ENCODE measurements at regions not wholly inside any gene's neighbourhood (a gene's known extent, or its start where the extent isn't known, plus 50 kb on each side); places are given as distances from the start of the nearest gene placed in this dataset.

DNA sequence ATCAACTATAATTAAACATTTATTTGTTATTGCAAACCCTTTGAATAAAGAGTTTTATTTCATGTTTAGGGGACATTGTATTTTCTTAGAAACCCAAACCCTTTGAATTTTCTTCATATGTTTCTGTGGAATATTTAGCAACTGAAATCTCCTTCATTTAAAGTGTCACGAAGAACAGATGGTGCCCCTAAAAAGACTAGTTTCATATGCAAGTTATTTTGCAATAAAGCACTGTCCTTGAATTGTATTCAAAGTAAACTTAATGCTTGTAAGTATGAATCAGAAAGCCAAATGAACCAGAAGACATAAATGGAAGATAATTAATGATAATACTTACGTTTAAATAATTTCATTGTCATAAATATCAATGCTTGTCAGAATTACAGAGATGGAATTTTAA is 151.9 kb upstream of the CWC22 start:
- TF ChIP-seq CTCF (IDR thresholded peaks at IDR 0.05; ENCODE audit: insufficient read depth, low read length, poor library complexity, severe bottlenecking) (no peak), EZH2phosphoT487 (conservative IDR thresholded peaks at IDR 0.05; ENCODE audit: low read length) (no peak)
- no peak overlapping the region for H3K9ac ChIP-seq (ENCODE audit: low read length)
- no peaks in the 10 kb centered on the region for H3K79me2 ChIP-seq (ENCODE audit: insufficient read depth, low read length)
- H3F3A ChIP-seq (ENCODE audit: insufficient read depth) = no peaks in the 10 kb centered on the region
- no peaks in the 10 kb centered on the region for H3K9me2 ChIP-seq (replicated peaks; ENCODE audit: insufficient read depth, low read length)
- no peaks in the 10 kb centered on the region for H3K9me3 ChIP-seq (ENCODE audit: insufficient read depth, low read length)
- H3K4me2 ChIP-seq (ENCODE audit: low read depth, low read length, poor library complexity, severe bottlenecking) = no peak overlapping the region
- no peaks in the 10 kb centered on the region for H3K36me3 ChIP-seq (ENCODE audit: low read length)
- no peaks in the 10 kb centered on the region for H3K27me3 ChIP-seq (ENCODE audit: low read length)
- H4K20me1 ChIP-seq (ENCODE audit: low read depth, low read length) = no peaks in the 10 kb centered on the region
- no peak overlapping the region for H2AFZ ChIP-seq (ENCODE audit: low read depth, low read length, severe bottlenecking)
- no peak overlapping the region for H3K4me3 ChIP-seq (ENCODE audit: insufficient read depth, low read length, poor library complexity, severe bottlenecking)
- H3K27ac ChIP-seq (ENCODE audit: low read depth, low read length) = no peak overlapping the region

GRCh38 chr2:180156651-180157050 is 149.6 kb upstream of the CWC22 start:
- no peak overlapping the region for H2AFZ ChIP-seq (ENCODE audit: low read depth, low read length, severe bottlenecking)
- H3K9me3 ChIP-seq (ENCODE audit: insufficient read depth, low read length) = no peaks in the 10 kb centered on the region
- H3K27ac ChIP-seq (ENCODE audit: low read depth, low read length) = no peak overlapping the region
- no peaks in the 10 kb centered on the region for H3K27me3 ChIP-seq (ENCODE audit: low read length)
- no peak overlapping the region for H3K4me3 ChIP-seq (ENCODE audit: insufficient read depth, low read length, poor library complexity, severe bottlenecking)
- no peaks in the 10 kb centered on the region for H3F3A ChIP-seq (ENCODE audit: insufficient read depth)
- H3K9me2 ChIP-seq (replicated peaks; ENCODE audit: insufficient read depth, low read length) = no peaks in the 10 kb centered on the region
- H3K4me2 ChIP-seq (ENCODE audit: low read depth, low read length, poor library complexity, severe bottlenecking) = no peak overlapping the region
- no peak for TF ChIP-seq CTCF (IDR thresholded peaks at IDR 0.05; ENCODE audit: insufficient read depth, low read length, poor library complexity, severe bottlenecking)
- no peak for TF ChIP-seq EZH2phosphoT487 (conservative IDR thresholded peaks at IDR 0.05; ENCODE audit: low read length)
- no peaks in the 10 kb centered on the region for H3K36me3 ChIP-seq (ENCODE audit: low read length)
- H3K79me2 ChIP-seq (ENCODE audit: insufficient read depth, low read length) = no peaks in the 10 kb centered on the region
- no peak overlapping the region for H3K9ac ChIP-seq (ENCODE audit: low read length)
- H4K20me1 ChIP-seq (ENCODE audit: low read depth, low read length) = no peaks in the 10 kb centered on the region

GRCh38 chr2:180150606-180151005 is 143.5 kb upstream of the CWC22 start:
- Histone ChIP-seq H4K20me1 (ENCODE audit: low read depth, low read length) (no peaks in the 10 kb centered on the region), H3F3A (ENCODE audit: insufficient read depth) (no peaks in the 10 kb centered on the region)

More at GRCh38 chr2:180150606-180151005, 143.5 kb upstream of the CWC22 start:
- no peak overlapping the region for H3K27ac ChIP-seq (ENCODE audit: low read depth, low read length)
- no peak overlapping the region for H3K4me3 ChIP-seq (ENCODE audit: insufficient read depth, low read length, poor library complexity, severe bottlenecking)
- no peaks in the 10 kb centered on the region for H3K79me2 ChIP-seq (ENCODE audit: insufficient read depth, low read length)
- no peak overlapping the region for H2AFZ ChIP-seq (ENCODE audit: low read depth, low read length, severe bottlenecking)
- H3K9ac ChIP-seq (ENCODE audit: low read length) = no peak overlapping the region
- no peaks in the 10 kb centered on the region for H3K9me2 ChIP-seq (replicated peaks; ENCODE audit: insufficient read depth, low read length)
- no peaks in the 10 kb centered on the region for H3K27me3 ChIP-seq (ENCODE audit: low read length)
- no peak overlapping the region for H3K4me2 ChIP-seq (ENCODE audit: low read depth, low read length, poor library complexity, severe bottlenecking)
- H3K9me3 ChIP-seq (ENCODE audit: insufficient read depth, low read length) = no peaks in the 10 kb centered on the region
- no peak for TF ChIP-seq CTCF (IDR thresholded peaks at IDR 0.05; ENCODE audit: insufficient read depth, low read length, poor library complexity, severe bottlenecking)
- no peak for TF ChIP-seq EZH2phosphoT487 (conservative IDR thresholded peaks at IDR 0.05; ENCODE audit: low read length)
- H3K36me3 ChIP-seq (ENCODE audit: low read length) = no peaks in the 10 kb centered on the region

All from SU-DHL-6 (cell line).